Astrocyte (in vitro differentiated cells and primary cell): ENCODE measurements at regions not wholly inside any gene's neighbourhood (a gene's known extent, or its start where the extent isn't known, plus 50 kb on each side); places are given as distances from the start of the nearest gene placed in this dataset.
A peak's percentile ranks its signal among the peaks of the same experiment; 100 is the strongest.

Source experiments
- DNase-seq: peaks from one replicate; pipeline ENCODE4 v3.0.0-alpha.2; 2010; ENCODE audit warnings: low read depth
- FAIRE-seq: peaks from 2 replicates; lab custom pipeline; 2011; peaks lifted over from hg19 to GRCh38; lab: Jason Lieb, UNC
- H2AFZ ChIP-seq: 2 replicates; pipeline ENCODE4 v1.6.0; 2012; ENCODE audit warnings: low read depth, low read length, inconsistent platforms
- H3K27ac ChIP-seq: 2 replicates; pipeline ENCODE4 v1.5.1; 2011; ENCODE audit warnings: low read depth, low read length, inconsistent platforms
- H3K27me3 ChIP-seq: 2 replicates; pipeline ENCODE4 v1.6.0; 2011; ENCODE audit warnings: low read length, inconsistent platforms; ENCODE audit not compliant: insufficient read depth
- H3K36me3 ChIP-seq: 2 replicates; pipeline ENCODE4 v1.5.1; 2011; ENCODE audit warnings: low read length, inconsistent platforms; ENCODE audit not compliant: insufficient read depth
- H3K4me1 ChIP-seq: 2 replicates; pipeline ENCODE4 v1.5.1; 2011; ENCODE audit warnings: low read length, inconsistent platforms; ENCODE audit not compliant: insufficient read depth
- H3K4me2 ChIP-seq: 2 replicates; pipeline ENCODE4 v1.6.0; 2012; ENCODE audit warnings: low read length, inconsistent platforms
- H3K4me3 ChIP-seq: 2 replicates; pipeline ENCODE4 v1.5.1; 2011; ENCODE audit warnings: low read depth, mild to moderate bottlenecking, low read length, inconsistent platforms; ENCODE audit not compliant: insufficient read depth
- H3K79me2 ChIP-seq: 2 replicates; pipeline ENCODE4 v1.6.0; 2012; ENCODE audit warnings: mild to moderate bottlenecking, low read length, inconsistent platforms; ENCODE audit not compliant: insufficient read depth
- H3K9ac ChIP-seq: 2 replicates; pipeline ENCODE4 v1.6.0; 2012; ENCODE audit warnings: mild to moderate bottlenecking, low read length, inconsistent platforms
- H3K9me3 ChIP-seq: 2 replicates; pipeline ENCODE4 v1.5.1; 2012; ENCODE audit warnings: low read depth, mild to moderate bottlenecking, low read length, inconsistent platforms; ENCODE audit not compliant: insufficient read depth
- H4K20me1 ChIP-seq: 2 replicates; pipeline ENCODE4 v1.6.0; 2012; ENCODE audit warnings: low read length, inconsistent platforms; ENCODE audit not compliant: insufficient read depth
- H3K27ac Mint-ChIP-seq: one replicate; pipeline ENCODE4 v1.8.0; 2021; ENCODE audit warnings: mild to moderate bottlenecking, mixed read lengths; ENCODE audit not compliant: unreplicated experiment
- H3K27me3 Mint-ChIP-seq: one replicate; pipeline ENCODE4 v1.8.0; 2021; ENCODE audit warnings: low read depth, mixed read lengths; ENCODE audit not compliant: unreplicated experiment
- H3K36me3 Mint-ChIP-seq: one replicate; pipeline ENCODE4 v1.8.0; 2021; ENCODE audit warnings: low read depth, mixed read lengths; ENCODE audit not compliant: unreplicated experiment
- H3K4me1 Mint-ChIP-seq: one replicate; pipeline ENCODE4 v1.8.0; 2021; ENCODE audit warnings: low read depth, mixed read lengths; ENCODE audit not compliant: unreplicated experiment
- H3K4me3 Mint-ChIP-seq: one replicate; pipeline ENCODE4 v1.8.0; 2021; ENCODE audit warnings: mild to moderate bottlenecking, moderate library complexity, mixed read lengths; ENCODE audit not compliant: unreplicated experiment
- H3K9me3 Mint-ChIP-seq: one replicate; pipeline ENCODE4 v1.8.0; 2021; ENCODE audit warnings: mild to moderate bottlenecking, mixed read lengths; ENCODE audit not compliant: unreplicated experiment
- CTCF ChIP-seq: IDR thresholded peaks from 2 replicates; pipeline ENCODE4 v1.5.1; 2011; ENCODE audit warnings: low read depth, mild to moderate bottlenecking, inconsistent platforms, low read length, moderate library complexity; ENCODE audit not compliant: insufficient read depth
- EZH2 ChIP-seq: IDR thresholded peaks from 2 replicates; pipeline ENCODE4 v1.6.1; 2012; ENCODE audit warnings: mild to moderate bottlenecking, low read length, inconsistent platforms; ENCODE audit not compliant: insufficient read depth

DNA sequence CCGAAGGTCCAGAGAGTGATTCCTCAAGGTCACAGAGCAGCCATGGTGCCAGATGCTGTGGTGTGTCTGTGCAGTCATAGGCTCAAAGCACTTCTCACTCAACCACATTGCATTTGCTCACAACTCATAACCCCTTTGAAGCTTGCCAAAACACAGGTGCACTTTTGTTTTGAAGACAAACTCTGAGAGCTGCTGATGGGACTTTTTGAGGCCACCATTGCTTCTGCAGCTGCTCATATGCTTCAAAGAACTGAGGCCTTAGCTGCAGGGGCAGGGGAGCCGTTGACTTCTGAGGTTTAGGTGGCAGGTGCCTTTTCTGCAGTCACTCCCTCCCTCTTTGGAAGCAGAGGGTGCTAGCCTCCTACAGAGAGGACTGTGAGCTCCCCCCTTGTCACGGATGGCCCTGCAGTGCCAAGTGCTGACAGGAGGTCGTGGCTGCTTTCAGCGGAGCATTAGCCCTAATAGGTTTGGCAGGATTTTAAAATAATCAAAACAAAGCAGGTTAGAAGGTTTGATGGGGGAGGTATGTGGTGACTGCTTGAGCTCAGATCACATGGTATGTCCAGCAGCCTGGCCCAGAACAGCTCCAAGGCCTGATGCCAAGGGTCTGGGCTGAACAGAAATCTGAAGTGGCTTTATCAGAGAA lies 232.1 kb downstream of the MAN2A1 start:
- Histone ChIP-seq H3K4me2 (no peak overlapping the region), H3K9me3 (no peaks in the 10 kb centered on the region), H3K79me2 (no peaks in the 10 kb centered on the region), H3K9ac (no peak overlapping the region), H3K36me3 (no peaks in the 10 kb centered on the region), H2AFZ (no peak overlapping the region), H3K27me3 (no peaks in the 10 kb centered on the region), H3K4me1 (no peaks in the 10 kb centered on the region), H3K4me3 (no peak overlapping the region), H4K20me1 (no peaks in the 10 kb centered on the region), H3K27ac (no peak overlapping the region)
- DNase-seq (peak; percentile 22), FAIRE-seq (no peak)
- H3K27ac Mint-ChIP-seq, result no peak overlapping the region
- no peaks in the 10 kb centered on the region for H3K4me1 Mint-ChIP-seq
- peaks cover 2% of the 10 kb centered on the region for H3K36me3 Mint-ChIP-seq
- H3K9me3 Mint-ChIP-seq, result no peaks in the 10 kb centered on the region
- H3K4me3 Mint-ChIP-seq, result no peak overlapping the region
- peaks cover 3% of the 10 kb centered on the region for H3K27me3 Mint-ChIP-seq
- TF ChIP-seq EZH2 (no peak), CTCF (no peak)

GRCh38 chr5:109922381-109922995 lies 232.8 kb downstream of the MAN2A1 start:
- Histone ChIP-seq H3K9ac (no peak overlapping the region), H3K4me1 (no peaks in the 10 kb centered on the region), H3K27ac (no peak overlapping the region), H2AFZ (no peak overlapping the region), H3K79me2 (no peaks in the 10 kb centered on the region), H3K4me3 (no peak overlapping the region), H4K20me1 (no peaks in the 10 kb centered on the region), H3K4me2 (no peak overlapping the region), H3K36me3 (no peaks in the 10 kb centered on the region), H3K9me3 (no peaks in the 10 kb centered on the region), H3K27me3 (no peaks in the 10 kb centered on the region)
- Mint-ChIP-seq H3K9me3 (no peaks in the 10 kb centered on the region), H3K27ac (no peak overlapping the region), H3K4me3 (no peak overlapping the region), H3K27me3 (peaks cover 3% of the 10 kb centered on the region), H3K4me1 (no peaks in the 10 kb centered on the region), H3K36me3 (peaks cover 2% of the 10 kb centered on the region)
- FAIRE-seq (no peak), DNase-seq (no peak)
- TF ChIP-seq EZH2 (no peak), CTCF (no peak)

DNA sequence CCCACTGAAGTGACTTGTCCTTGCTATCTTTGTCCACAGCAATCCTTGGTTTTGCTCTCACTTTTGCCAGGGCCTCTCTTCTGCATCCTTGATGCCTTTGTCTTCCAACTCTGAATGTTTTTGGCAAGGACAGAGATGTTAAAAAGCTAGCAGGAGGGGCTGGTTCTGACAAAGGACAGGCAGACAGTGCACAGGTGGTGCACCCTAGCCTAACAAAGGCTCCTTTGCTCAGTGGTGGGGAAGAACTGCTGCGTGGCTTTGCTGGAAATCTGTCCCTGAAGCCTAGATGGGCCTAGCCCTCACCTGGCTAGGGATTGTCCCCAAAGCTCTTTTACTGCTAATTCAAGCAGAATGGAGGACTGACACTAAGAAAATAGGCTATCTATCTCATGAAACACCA lies 233.5 kb downstream of the MAN2A1 start:
- FAIRE-seq, result no peak
- Histone ChIP-seq H4K20me1 (no peaks in the 10 kb centered on the region), H3K4me1 (no peaks in the 10 kb centered on the region), H3K9ac (no peak overlapping the region), H2AFZ (no peak overlapping the region), H3K4me2 (no peak overlapping the region), H3K27me3 (no peaks in the 10 kb centered on the region), H3K9me3 (no peaks in the 10 kb centered on the region), H3K36me3 (no peaks in the 10 kb centered on the region), H3K79me2 (no peaks in the 10 kb centered on the region), H3K27ac (no peak overlapping the region), H3K4me3 (no peak overlapping the region)
- Mint-ChIP-seq H3K9me3 (no peaks in the 10 kb centered on the region), H3K27ac (no peak overlapping the region), H3K36me3 (no peaks in the 10 kb centered on the region), H3K27me3 (peaks cover 3% of the 10 kb centered on the region), H3K4me3 (no peak overlapping the region), H3K4me1 (no peaks in the 10 kb centered on the region)
- DNase-seq, result no peak
- TF ChIP-seq EZH2 (no peak), CTCF (no peak)
